ENCODE measurements at regions not wholly inside any gene's neighbourhood (a gene's known extent, or its start where the extent isn't known, plus 50 kb on each side); places are given as distances from the start of the nearest gene placed in this dataset.

- no peaks in the 10 kb centered on the region for H3K4me1 ChIP-seq
- no peak for TF ChIP-seq CTCF (IDR thresholded peaks at IDR 0.05; ENCODE audit: low read depth, low read length)
- H3K36me3 ChIP-seq, result no peaks in the 10 kb centered on the region
- no peak overlapping the region for H3K4me3 ChIP-seq (ENCODE audit: low read depth, low read length)
- no peak for DNase-seq
- no peaks in the 10 kb centered on the region for H3K27me3 ChIP-seq
- H3K9me3 ChIP-seq, result no peaks in the 10 kb centered on the region
These were observed 74.5 kb upstream of the PLS3 start for GRCh38 chrX:115486510-115486909.

- Histone ChIP-seq H3K36me3 (no peaks in the 10 kb centered on the region), H3K4me3 (ENCODE audit: low read depth, low read length) (no peak overlapping the region), H3K9me3 (no peaks in the 10 kb centered on the region), H3K4me1 (no peaks in the 10 kb centered on the region), H3K27me3 (no peaks in the 10 kb centered on the region)
- TF ChIP-seq CTCF (IDR thresholded peaks at IDR 0.05; ENCODE audit: low read depth, low read length), result no peak
- no peak for DNase-seq
These were observed 73.4 kb upstream of the PLS3 start for GRCh38 chrX:115487608-115488007.

GRCh38 chrX:115490814-115491213, 70.2 kb upstream of the PLS3 start:
- Histone ChIP-seq H3K9me3 (no peaks in the 10 kb centered on the region), H3K27me3 (no peaks in the 10 kb centered on the region), H3K4me3 (ENCODE audit: low read depth, low read length) (no peak overlapping the region), H3K4me1 (no peaks in the 10 kb centered on the region), H3K36me3 (no peaks in the 10 kb centered on the region)
- DNase-seq, result no peak
- no peak for TF ChIP-seq CTCF (IDR thresholded peaks at IDR 0.05; ENCODE audit: low read depth, low read length)

GRCh38 chrX:115491766-115492165, 69.2 kb upstream of the PLS3 start:
- Histone ChIP-seq H3K36me3 (no peaks in the 10 kb centered on the region), H3K4me3 (ENCODE audit: low read depth, low read length) (no peak overlapping the region), H3K27me3 (no peaks in the 10 kb centered on the region), H3K9me3 (no peaks in the 10 kb centered on the region), H3K4me1 (no peaks in the 10 kb centered on the region)
- no peak for TF ChIP-seq CTCF (IDR thresholded peaks at IDR 0.05; ENCODE audit: low read depth, low read length)
- DNase-seq, result no peak

- H3K4me3 ChIP-seq (ENCODE audit: low read depth, low read length), result no peak overlapping the region
- DNase-seq, result no peak
- TF ChIP-seq CTCF (IDR thresholded peaks at IDR 0.05; ENCODE audit: low read depth, low read length), result no peak
- H3K4me1 ChIP-seq, result no peaks in the 10 kb centered on the region
- no peaks in the 10 kb centered on the region for H3K9me3 ChIP-seq
- no peaks in the 10 kb centered on the region for H3K27me3 ChIP-seq
- no peaks in the 10 kb centered on the region for H3K36me3 ChIP-seq
These were observed 68.0 kb upstream of the PLS3 start for GRCh38 chrX:115493015-115493414.

- H3K36me3 ChIP-seq, result no peaks in the 10 kb centered on the region
- no peak for DNase-seq
- no peak for TF ChIP-seq CTCF (IDR thresholded peaks at IDR 0.05; ENCODE audit: low read depth, low read length)
- no peaks in the 10 kb centered on the region for H3K27me3 ChIP-seq
- no peaks in the 10 kb centered on the region for H3K4me1 ChIP-seq
- no peak overlapping the region for H3K4me3 ChIP-seq (ENCODE audit: low read depth, low read length)
- H3K9me3 ChIP-seq, result no peaks in the 10 kb centered on the region
These were observed 66.8 kb upstream of the PLS3 start for GRCh38 chrX:115494161-115494560.
